ENCODE measurements at regions not wholly inside any gene's neighbourhood (a gene's known extent, or its start where the extent isn't known, plus 50 kb on each side); places are given as distances from the start of the nearest gene placed in this dataset.

- no peak for ATAC-seq
- DNase-seq = no peak
These were observed 292.1 kb downstream of the CDC5L start for GRCh38 chr6:44679438-44680201.

- no peak for DNase-seq
- no peak for ATAC-seq
These were observed 292.8 kb downstream of the CDC5L start for GRCh38 chr6:44680202-44680720.

GRCh38 chr6:44681761-44682160 is 294.3 kb downstream of the CDC5L start:
- DNase-seq (no peak), ATAC-seq (no peak)

GRCh38 chr6:44682280-44682679 is 294.8 kb downstream of the CDC5L start:
- no peak for ATAC-seq
- no peak for DNase-seq

DNA sequence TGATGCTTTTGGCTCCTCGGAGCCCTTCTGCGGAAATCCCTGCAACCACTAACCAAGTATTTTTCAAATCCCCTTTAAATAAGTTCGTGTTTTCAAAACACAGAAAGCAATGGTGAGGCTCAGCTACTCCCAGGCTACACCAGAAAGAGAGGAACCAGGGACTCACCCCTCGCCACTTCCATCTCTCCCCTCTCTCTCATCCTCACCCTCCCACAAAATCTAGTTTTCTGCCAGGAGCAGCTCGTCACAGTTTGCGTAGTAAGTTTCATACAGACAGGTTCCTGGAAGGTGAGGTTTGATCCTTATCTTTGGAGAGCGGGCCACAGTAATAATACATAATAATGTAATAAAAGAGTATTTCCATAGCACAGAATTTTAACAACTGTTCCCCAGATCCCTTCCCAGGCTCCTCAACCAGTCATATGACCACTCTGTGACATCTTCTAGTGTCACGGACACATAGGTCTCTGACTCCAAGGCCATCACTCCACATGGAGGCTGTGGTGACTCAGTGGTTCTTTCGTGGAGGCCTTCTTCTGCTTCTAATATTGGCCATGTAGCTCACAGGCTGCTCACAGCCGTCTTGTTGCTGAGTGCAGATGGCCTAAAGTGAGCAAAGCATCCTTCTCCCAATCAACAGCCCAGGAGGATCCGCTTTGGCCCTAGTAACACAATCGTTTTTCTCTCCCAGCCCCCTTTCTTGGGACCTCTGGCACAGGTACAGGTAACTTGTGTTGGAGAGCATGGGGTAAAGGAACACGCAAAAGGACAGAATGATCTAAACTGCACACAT is 295.7 kb downstream of the CDC5L start:
- ATAC-seq = no peak
- no peak for DNase-seq

DNA sequence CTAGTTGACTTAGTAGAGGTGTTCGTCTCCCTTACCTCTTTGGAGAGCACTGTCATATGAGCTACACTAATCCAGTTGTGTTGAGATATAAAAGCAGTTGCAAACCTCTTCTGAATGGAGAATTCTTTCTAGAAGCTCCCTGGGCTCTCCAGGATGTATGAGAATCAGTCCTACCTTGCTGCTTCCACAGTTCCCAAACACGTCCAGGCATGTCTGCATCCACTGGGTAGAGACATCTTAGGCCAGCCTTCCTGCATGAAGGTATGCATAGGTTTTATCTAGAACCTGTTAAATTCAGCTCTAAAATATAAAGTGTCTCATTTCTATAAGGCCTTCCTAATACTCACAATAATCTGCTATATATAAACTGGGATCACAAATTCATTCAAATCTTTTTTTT is 297.7 kb downstream of the CDC5L start:
- DNase-seq (no peak), ATAC-seq (no peak)

GRCh38 chr6:44696099-44696498 is 308.6 kb downstream of the CDC5L start:
- DNase-seq (no peak), ATAC-seq (no peak)

DNA sequence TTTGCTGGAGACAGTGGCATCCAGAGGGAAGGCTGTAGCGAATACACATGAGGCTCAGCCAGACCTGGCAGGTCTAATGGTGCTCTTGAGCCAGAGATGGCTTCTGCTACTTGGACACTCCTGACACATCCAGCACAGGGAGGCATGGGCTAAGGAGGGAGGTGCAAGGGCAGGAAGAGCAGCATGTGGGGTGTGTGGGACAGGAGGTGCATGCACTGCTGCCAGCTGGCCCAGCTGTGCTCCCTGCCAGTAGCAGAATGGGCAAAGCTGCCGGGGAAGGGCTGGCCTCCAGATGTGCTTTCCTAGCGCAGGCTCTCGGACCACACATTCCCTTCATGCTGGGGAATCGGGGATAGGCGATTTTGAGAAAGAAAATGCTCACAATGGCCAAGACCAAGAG is 309.2 kb downstream of the CDC5L start:
- no peak for ATAC-seq
- no peak for DNase-seq

DNA sequence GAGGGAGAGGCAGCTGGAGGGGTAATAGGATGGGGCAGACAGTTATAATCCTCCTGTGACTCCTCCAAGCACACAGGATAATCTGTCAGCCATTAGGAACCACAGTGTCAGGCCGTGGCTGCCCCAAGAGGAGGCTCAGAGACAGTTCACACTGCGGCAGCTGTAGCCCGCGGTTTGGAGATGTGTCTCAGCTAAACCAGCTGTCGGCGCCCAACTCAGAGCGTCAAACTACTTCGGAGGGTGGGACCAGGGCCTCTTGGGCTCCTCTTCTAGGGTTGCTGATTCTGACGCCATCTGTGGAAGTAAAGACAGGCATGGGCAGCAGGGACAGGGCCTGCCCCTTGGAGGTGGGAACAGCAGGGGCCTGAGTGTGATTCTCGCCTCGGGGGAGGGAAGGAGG is 309.8 kb downstream of the CDC5L start:
- DNase-seq = no peak
- no peak for ATAC-seq

DNA sequence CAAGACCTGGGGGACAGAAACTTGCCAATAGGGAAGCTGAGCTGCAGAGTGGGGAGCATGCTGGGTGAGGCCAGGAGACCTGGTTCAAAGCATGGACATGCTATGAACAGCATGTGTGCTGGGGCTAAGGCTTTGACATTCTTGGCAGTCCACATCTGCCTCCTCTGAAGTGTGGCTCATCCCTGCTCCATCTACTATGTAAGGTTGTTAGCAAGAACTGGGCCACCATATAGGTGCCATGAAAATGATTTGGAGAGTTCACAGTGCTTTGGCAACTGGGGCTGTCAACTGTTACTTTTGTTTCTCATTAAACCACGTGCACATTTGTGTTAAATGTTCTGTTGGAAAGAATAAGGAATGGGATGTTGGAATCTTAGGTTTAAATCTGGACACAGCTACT is 311.1 kb downstream of the CDC5L start:
- DNase-seq (no peak), ATAC-seq (no peak)

GRCh38 chr6:44699082-44699481 is 311.6 kb downstream of the CDC5L start:
- DNase-seq = no peak
- no peak for ATAC-seq

DNA sequence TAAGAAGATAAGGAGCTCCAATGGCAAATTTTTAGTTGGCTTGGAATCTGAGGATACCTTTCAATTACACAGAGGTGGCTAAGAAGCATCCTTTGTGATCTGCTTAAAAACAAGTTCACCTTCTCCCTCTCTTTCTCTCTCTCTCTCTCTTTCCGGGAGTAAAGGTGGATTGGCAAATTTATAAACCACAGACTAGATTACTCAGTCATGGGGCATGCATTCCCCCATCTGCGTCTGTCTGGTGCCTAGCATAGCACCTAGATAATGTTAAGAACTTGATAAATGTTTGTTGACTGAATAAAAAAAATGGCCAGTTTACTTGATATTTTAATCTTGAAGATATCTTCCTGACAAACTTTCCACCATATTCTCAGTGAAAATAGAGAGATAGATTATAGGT is 312.3 kb downstream of the CDC5L start:
- ATAC-seq (no peak), DNase-seq (no peak)

DNA sequence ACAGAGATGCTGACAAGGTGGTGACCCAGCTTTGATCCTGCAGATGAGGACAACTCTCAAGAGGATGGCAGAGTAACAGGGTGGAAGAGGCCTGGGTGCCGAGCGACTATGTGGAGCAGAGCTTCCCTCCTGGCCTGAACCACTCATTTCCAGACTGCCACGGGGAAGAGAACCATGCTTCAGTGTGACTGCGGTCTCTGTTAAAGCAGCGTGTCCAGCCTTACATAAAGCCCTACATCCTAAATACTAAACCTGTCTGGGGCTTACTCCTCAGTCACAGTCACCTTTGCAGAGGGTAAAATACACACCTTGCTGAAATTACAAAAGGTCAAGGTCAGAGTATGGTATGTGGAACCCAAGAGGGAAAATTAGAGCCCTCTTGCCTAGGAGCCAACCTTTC is 312.9 kb downstream of the CDC5L start:
- DNase-seq (no peak), ATAC-seq (no peak)

DNA sequence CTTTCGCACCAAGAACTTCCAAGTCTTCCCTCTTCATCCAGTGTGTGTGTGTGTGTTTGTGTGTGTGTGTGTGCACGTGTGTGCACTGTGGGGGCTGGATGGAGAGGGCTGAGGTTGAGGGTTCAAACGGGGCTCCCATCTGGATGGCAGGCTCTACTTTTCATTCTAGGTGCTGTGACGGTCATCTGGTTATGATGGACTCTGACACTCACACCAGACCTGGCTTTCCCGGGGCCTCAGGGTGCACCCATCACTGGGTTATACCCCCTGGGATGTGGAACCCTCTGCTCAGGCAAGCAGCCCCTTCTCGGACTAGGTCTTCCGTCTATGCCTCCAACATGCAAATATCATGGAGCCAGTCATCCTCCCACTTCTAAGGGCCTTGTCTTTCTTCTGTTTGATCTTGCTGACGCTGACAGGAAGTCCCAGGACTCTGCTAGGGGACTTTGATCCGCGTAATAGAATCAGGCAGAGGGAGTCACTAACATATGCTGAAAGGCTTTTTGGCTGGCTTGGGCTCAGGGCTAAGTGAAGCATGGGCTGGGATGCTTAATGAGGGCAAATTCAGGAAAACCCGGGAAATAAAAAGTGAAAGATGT is 313.6 kb downstream of the CDC5L start:
- no peak for ATAC-seq
- no peak for DNase-seq

- ATAC-seq = no peak
- no peak for DNase-seq
These were observed 314.2 kb downstream of the CDC5L start for GRCh38 chr6:44701637-44702101.

DNA sequence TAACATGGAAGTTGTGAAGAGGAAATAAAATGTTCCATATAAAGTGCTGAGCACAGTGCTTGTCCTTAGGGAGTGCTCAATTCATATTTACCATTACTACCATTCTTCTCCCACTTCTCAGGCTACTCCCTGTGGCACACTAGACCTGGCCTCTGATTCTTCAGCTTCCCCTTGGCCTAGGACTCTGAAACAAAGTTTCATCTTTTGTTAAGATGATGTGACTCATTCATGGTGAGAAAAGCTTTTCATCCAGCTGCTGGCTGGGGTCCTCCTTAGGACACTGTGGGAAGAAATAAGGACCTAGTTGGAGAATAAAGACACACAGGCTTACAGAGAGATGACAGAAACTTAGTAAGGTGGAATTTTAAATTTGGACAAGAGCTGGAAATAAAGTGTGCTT is 314.8 kb downstream of the CDC5L start:
- ATAC-seq (no peak), DNase-seq (no peak)

GRCh38 chr6:44704240-44705150 is 317.0 kb downstream of the CDC5L start:
- peak; percentile 79 for ATAC-seq
- DNase-seq = peak; percentile 50

DNA sequence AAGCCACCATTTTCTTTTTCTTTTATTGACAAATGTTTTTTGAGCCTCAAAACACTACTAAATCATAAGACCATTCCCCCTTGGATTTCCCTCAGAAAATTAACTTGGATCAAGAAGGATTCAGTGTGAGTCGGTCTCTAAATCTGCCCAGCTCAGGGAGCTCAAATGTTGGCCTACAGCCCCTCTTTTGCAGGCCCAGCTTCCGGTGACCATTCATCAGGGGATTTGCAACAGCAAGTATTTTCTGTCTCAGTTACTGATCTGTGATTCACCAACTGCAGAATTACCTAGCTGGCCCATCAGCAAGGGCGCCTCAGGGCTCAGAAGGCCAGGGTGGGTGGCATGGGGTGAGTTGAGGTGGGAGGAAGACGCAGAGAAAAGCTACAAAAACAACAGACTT is 318.1 kb downstream of the CDC5L start:
- no peak for DNase-seq
- ATAC-seq = no peak

- ATAC-seq = no peak
- DNase-seq = no peak
These were observed 318.5 kb downstream of the CDC5L start for GRCh38 chr6:44706011-44706410.

- ATAC-seq (no peak), DNase-seq (no peak)
These were observed 320.7 kb downstream of the CDC5L start for GRCh38 chr6:44708208-44708607.

- ATAC-seq = no peak
- no peak for DNase-seq
These were observed 325.0 kb downstream of the CDC5L start for GRCh38 chr6:44712353-44713111.

Data from stimulated activated naive CD8-positive, alpha-beta T cell treated with anti-CD3 and anti-CD28 coated beads, Interleukin-15, Interleukin-2, amounts not matched to agents 100 U/mL and 50 U/mL, for 24 hours (primary cell).